ENCODE measurements at regions not wholly inside any gene's neighbourhood (a gene's known extent, or its start where the extent isn't known, plus 50 kb on each side); places are given as distances from the start of the nearest gene placed in this dataset.
A peak's percentile ranks its signal among the peaks of the same experiment; 100 is the strongest.

GRCh38 chr17:71183066-71183660 is 937.7 kb upstream of the SOX9 start:
- Histone ChIP-seq H3K27ac (ENCODE audit: control insufficient read depth, insufficient read depth, low read length) (no peak overlapping the region), H3K9me1 (ENCODE audit: control insufficient read depth, extremely low read depth, insufficient read depth, low read length) (no peaks in the 10 kb centered on the region), H3K79me2 (ENCODE audit: control insufficient read depth, insufficient read depth, low read length) (no peaks in the 10 kb centered on the region), H3K4me2 (ENCODE audit: control insufficient read depth, extremely low read depth, insufficient read depth, low read depth, low read length) (no peak overlapping the region), H4K20me1 (ENCODE audit: control insufficient read depth, extremely low read depth, insufficient read depth, low read length) (no peaks in the 10 kb centered on the region), H3K9ac (ENCODE audit: control insufficient read depth, extremely low read depth, insufficient read depth, low read length) (no peak overlapping the region), H3K36me3 (ENCODE audit: control insufficient read depth in 2 of 2, extremely low read depth in 1 of 2, insufficient read depth in 2 of 2, low read length in 2 of 2) (no peaks in the 10 kb centered on the region), H3K27me3 (ENCODE audit: control insufficient read depth, extremely low read depth, insufficient read depth, low read length) (no peaks in the 10 kb centered on the region), H3K4me3 (ENCODE audit: control insufficient read depth in 2 of 3, extremely low read depth in 1 of 3, insufficient read depth in 2 of 3, low read depth in 1 of 3, low read length in 3 of 3) (no peak overlapping the region), H3K9me3 (ENCODE audit: control insufficient read depth, low read depth, low read length) (no peaks in the 10 kb centered on the region), H3K4me1 (ENCODE audit: control insufficient read depth, extremely low read depth, insufficient read depth, low read length) (peaks cover 13% of the 10 kb centered on the region), H2AFZ (ENCODE audit: control insufficient read depth, low read length) (no peak overlapping the region)
- FAIRE-seq (peak; percentile 76), DNase-seq (ENCODE audit: low read depth, low spot score) (no peak)
- dilution Hi-C loops (cut with MboI; ENCODE audit: extremely low pct_ligation_motif_present, low sequenced_read_pairs): no loop called here
- no peak for TF ChIP-seq CTCF (optimal IDR thresholded peaks at IDR 0.05 in 1 of 3, IDR thresholded peaks at IDR 0.05 in 1 of 3, conservative IDR thresholded peaks at IDR 0.05 in 1 of 3; ENCODE audit: extremely low read depth in 1 of 3, insufficient read depth in 2 of 3, low read length in 3 of 3)
- no peak for TF ChIP-seq EZH2 (IDR thresholded peaks at IDR 0.05; ENCODE audit: low read length)

GRCh38 chr17:71184716-71185115 is 936.1 kb upstream of the SOX9 start:
- H3K36me3 ChIP-seq (ENCODE audit: control insufficient read depth in 2 of 2, extremely low read depth in 1 of 2, insufficient read depth in 2 of 2, low read length in 2 of 2): no peaks in the 10 kb centered on the region
- dilution Hi-C loops (cut with MboI; ENCODE audit: extremely low pct_ligation_motif_present, low sequenced_read_pairs): no loop called here
- no peak for DNase-seq (ENCODE audit: low read depth, low spot score)
- no peak overlapping the region for H3K9ac ChIP-seq (ENCODE audit: control insufficient read depth, extremely low read depth, insufficient read depth, low read length)
- H3K27ac ChIP-seq (ENCODE audit: control insufficient read depth, insufficient read depth, low read length): no peak overlapping the region
- no peaks in the 10 kb centered on the region for H3K9me1 ChIP-seq (ENCODE audit: control insufficient read depth, extremely low read depth, insufficient read depth, low read length)
- no peaks in the 10 kb centered on the region for H4K20me1 ChIP-seq (ENCODE audit: control insufficient read depth, extremely low read depth, insufficient read depth, low read length)
- H3K4me1 ChIP-seq (ENCODE audit: control insufficient read depth, extremely low read depth, insufficient read depth, low read length): peaks cover 24% of the 10 kb centered on the region
- H3K4me3 ChIP-seq (ENCODE audit: control insufficient read depth in 2 of 3, extremely low read depth in 1 of 3, insufficient read depth in 2 of 3, low read depth in 1 of 3, low read length in 3 of 3): no peak overlapping the region
- no peaks in the 10 kb centered on the region for H3K27me3 ChIP-seq (ENCODE audit: control insufficient read depth, extremely low read depth, insufficient read depth, low read length)
- H3K79me2 ChIP-seq (ENCODE audit: control insufficient read depth, insufficient read depth, low read length): no peaks in the 10 kb centered on the region
- H3K4me2 ChIP-seq (ENCODE audit: control insufficient read depth, extremely low read depth, insufficient read depth, low read depth, low read length): no peak overlapping the region
- H3K9me3 ChIP-seq (ENCODE audit: control insufficient read depth, low read depth, low read length): no peaks in the 10 kb centered on the region
- H2AFZ ChIP-seq (ENCODE audit: control insufficient read depth, low read length): no peak overlapping the region
- no peak for FAIRE-seq
- TF ChIP-seq CTCF (optimal IDR thresholded peaks at IDR 0.05 in 1 of 3, IDR thresholded peaks at IDR 0.05 in 1 of 3, conservative IDR thresholded peaks at IDR 0.05 in 1 of 3; ENCODE audit: extremely low read depth in 1 of 3, insufficient read depth in 2 of 3, low read length in 3 of 3): no peak
- TF ChIP-seq EZH2 (IDR thresholded peaks at IDR 0.05; ENCODE audit: low read length): no peak

Measured in keratinocyte (primary cell).